DMS79 treated with DMSO at 0.1 percent for 48 hours (cell line): ENCODE measurements at regions not wholly inside any gene's neighbourhood (a gene's known extent, or its start where the extent isn't known, plus 50 kb on each side); places are given as distances from the start of the nearest gene placed in this dataset.

Experiments
- DNase-seq: peaks from one replicate; lab custom pipeline; 2025; lab: John Stamatoyannopoulos, UW

DNA sequence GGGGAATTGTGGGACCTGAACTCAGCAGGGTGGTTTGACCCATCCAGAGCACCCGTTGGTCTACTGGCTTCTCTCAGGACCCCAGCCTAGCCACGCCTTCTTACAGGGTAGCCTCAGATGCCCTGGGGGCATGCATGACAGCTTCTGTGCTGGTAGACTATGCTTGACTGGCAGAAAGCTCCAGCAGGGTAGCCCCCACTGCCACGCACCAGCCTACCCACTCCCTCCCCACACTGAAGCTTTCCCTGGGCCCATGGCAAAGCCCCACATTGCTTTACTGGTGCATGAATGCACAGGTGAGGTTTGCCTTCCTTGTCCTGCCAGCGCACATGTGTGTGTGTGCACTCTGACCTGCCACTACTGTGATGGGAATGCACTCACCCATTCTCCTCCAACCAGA is 772.2 kb downstream of the LRFN5 start:
- no peak for DNase-seq

GRCh38 chr14:42378274-42378673 is 771.6 kb downstream of the LRFN5 start:
- no peak for DNase-seq

DNA sequence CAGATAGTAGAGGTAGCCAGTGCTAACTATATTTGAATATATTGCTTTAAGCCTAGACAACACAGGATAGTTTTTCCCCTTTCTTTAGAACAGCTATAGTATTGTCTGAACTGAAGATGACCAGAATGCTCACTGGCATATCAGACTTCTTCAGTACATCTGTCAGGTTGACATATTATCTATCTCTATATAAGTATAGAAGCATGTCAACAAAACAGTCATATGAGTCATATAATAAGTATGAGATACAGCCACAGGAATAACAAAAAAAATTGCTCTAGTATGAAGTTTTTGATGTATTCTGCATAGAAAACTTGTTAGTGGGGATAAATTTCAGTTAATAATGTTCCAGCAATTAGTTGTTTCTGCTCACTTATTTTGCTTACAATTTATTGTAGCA is 767.7 kb downstream of the LRFN5 start:
- no peak for DNase-seq

GRCh38 chr14:42370056-42370455 is 763.4 kb downstream of the LRFN5 start:
- no peak for DNase-seq

- DNase-seq, result no peak
These were observed 761.6 kb downstream of the LRFN5 start for GRCh38 chr14:42368234-42368633.

- DNase-seq, result no peak
These were observed 746.6 kb downstream of the LRFN5 start for GRCh38 chr14:42353315-42353714.

DNA sequence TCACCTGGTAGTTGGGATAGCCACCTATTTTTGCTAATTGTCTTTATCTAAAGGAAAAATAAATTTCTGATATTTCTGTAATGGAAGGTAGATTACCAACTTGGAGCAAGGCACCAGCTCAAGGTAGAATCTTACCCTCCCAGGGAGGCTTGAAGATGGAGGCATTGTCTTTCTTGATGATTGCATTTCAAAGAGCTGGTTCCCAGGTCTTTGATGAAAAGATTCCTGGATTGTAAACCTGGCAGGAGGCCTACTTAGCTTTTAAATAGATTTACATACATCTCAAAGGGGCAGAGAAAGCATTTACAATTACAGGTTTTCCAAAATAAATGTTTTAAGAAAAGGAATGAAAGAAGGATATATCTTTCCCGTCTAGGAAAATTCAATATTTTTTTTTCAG is 729.2 kb downstream of the LRFN5 start:
- DNase-seq, result no peak

DNA sequence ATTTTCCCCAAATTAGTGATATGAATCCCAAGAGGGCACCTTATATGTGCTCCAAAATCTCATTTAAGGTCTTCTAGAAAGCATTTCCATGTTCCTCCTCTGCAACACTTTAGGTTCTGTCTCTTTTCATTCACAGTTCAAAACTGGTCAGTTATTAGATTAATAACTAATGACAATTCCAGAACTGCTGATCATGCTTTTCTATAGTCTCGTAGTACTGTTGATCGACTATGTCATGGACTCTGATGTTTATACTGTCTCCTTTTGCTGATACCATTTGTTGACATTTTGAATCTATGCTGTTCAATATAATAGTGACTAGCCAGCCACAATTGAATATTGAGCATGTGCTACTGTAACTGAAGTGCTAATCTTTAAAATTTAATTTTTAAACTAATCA is 728.3 kb downstream of the LRFN5 start:
- no peak for DNase-seq

GRCh38 chr14:42323426-42323825 is 716.8 kb downstream of the LRFN5 start:
- no peak for DNase-seq

DNA sequence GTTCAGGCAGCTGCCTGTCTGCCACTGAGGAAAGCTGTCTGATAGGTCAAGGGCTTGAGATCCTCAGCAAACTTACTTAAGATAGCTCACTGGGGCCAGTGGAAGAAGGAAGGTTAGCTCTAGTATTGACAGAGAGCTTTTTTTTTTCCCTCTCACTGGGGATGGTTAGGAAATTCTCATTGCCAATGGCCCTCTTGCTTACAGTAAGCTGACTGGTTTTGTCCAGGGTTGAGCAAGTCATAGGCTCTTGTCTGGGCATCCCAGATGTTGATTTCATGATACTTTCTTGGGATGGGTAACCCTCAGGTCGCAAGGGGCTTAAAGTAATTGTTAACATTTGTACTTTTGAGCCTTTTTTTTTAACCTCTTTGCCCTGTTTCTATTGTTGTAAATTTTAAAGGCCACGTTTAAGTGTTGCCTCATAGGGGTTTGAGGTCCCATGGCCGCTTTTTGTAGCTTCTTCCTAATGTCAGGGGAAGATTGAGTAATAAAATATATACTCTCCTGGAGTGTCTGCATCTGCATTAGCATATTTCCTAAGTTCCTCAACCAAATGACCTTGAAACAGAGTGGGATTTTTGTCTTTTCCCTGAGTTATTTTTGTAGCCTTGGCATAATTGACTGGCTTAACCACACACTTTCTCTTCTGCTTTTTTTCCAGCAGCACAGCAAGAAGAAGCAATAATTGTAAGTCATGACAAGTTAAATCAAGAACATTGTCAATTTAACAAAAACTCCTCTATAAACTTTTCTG is 716.0 kb downstream of the LRFN5 start:
- no peak for DNase-seq

DNA sequence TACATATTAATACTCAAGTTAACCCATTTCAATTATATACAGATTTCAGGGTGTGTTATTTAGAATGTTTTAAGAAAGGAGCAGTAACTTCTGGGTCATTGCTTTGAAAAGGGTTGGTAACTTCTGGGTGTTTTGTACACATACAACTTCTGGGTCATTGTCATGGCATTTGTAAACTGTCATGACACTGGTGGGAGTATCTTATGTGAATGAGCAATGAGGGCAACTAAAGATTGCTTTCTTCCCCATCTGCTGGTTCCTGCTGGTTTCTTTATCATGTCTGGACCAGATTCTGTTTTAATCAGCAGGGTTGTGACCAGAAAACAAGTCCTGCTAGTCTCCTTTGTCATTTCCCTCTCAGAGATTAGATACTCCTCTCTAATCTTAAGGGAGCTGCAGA is 713.3 kb downstream of the LRFN5 start:
- no peak for DNase-seq

- no peak for DNase-seq
These were observed 710.0 kb downstream of the LRFN5 start for GRCh38 chr14:42316693-42317092.

DNA sequence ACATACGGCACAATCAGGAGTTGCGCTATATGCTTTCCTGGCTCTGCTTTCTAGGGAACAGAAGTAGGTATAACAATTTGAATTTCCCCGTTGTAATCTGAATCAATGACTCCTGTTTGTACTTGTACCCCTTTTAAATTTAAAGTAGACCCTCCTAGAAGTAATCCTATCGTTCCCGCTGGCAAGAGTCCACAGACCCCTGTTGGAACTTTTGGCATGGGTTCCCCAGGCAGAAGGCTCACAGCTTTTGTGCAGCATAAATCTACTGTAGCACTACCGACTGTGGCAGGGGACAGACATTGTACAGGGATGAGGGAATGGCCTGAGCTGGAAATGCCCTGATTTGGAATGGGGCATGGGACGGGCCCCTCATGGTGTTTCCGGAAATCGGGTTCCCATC is 705.2 kb downstream of the LRFN5 start:
- no peak for DNase-seq

GRCh38 chr14:42307239-42307825 is 700.7 kb downstream of the LRFN5 start:
- DNase-seq, result no peak

DNA sequence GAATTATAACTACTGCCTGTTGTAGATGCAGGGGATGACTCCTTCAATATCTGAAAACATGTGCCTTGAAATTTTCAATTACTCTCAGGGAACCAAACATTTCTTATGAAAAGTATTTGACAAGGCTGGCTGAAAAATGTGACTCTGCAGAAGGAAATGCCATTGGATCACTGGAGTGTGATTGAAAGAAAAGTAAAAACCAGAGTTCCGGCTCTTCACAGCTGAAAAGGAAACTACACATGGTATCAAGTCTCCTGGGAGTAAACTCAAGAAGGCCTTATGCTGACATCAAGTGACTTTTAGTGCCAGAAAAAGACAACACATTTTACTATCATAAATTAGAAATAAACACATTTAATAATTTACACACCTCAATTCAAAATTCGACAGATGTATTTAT is 693.0 kb downstream of the LRFN5 start:
- DNase-seq, result peak; percentile 61

- DNase-seq, result no peak
These were observed 686.5 kb downstream of the LRFN5 start for GRCh38 chr14:42293180-42293579.

GRCh38 chr14:42277840-42278239 is 671.2 kb downstream of the LRFN5 start:
- no peak for DNase-seq

DNA sequence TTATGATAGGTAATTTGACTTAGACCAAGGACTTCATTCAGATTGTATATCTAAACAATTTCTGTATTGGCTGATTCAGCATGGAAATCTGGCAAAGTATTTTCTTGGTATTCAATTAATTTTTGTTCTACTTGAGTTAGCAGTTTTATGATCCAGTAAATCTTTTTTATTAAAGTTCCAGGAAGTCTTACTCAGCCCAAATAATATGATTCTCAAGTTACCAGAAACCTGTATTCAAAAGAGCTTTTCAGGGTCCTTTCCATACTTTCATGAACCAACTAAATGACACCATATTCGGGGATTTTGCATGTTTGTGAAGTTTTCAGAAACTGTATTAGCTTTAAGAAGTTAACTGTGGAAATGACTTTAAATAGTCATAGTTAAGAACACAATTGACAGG is 662.6 kb downstream of the LRFN5 start:
- DNase-seq, result no peak

DNA sequence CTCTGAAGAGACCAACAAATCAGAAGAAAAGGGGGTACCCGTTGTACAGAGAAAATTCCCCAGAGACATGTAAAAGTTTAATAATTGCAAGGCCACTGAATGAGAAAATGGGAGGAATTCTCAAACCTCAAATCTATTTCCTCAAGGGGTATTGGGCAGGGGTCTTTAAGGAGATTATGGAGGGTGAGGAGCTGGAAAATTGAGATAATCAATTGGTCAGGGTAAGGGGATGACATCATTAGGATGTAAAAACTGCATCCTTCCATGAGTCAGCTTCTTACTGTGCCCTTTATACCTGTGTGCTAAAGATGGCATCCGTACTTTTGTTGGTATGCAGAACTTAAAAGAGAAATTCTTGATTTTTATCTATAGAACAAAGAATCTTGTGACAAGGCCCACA is 641.5 kb downstream of the LRFN5 start:
- DNase-seq, result no peak

GRCh38 chr14:42241101-42241500 is 634.4 kb downstream of the LRFN5 start:
- DNase-seq, result no peak

- no peak for DNase-seq
These were observed 623.3 kb downstream of the LRFN5 start for GRCh38 chr14:42229976-42230375.

DNA sequence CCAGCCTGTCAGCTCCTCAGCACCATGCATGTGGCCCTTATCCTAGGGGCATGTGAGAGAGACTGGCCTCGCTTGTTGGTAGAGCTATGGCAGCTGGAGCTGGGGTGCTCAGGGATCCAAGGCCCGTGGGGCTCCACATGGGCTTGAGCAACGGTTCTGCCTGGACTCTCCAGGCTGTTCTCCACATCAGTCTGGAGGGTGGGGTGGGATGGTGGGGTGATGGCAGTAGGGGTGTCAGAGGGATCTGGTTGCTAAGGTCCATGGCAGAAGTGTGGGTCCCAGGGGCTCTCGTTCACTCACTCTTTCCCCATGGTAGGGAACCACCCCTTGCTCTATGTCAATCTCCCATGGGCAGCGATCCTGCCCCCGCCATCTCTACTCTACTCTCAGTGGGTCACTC is 622.6 kb downstream of the LRFN5 start:
- DNase-seq, result no peak

- DNase-seq, result no peak
These were observed 621.9 kb downstream of the LRFN5 start for GRCh38 chr14:42228611-42229010.
